ENCODE measurements at regions not wholly inside any gene's neighbourhood (a gene's known extent, or its start where the extent isn't known, plus 50 kb on each side); places are given as distances from the start of the nearest gene placed in this dataset.

- CTCF ChIA-PET: no interaction called here
- POLR2A ChIA-PET: no interaction called here
- DNase-seq (ENCODE audit: extremely low spot score): no peak
- TF ChIP-seq BHLHE40 (IDR thresholded peaks at IDR 0.05; ENCODE audit: borderline replicate concordance) (no peak), SP1 (IDR thresholded peaks at IDR 0.05) (no peak), FOXK2 (IDR thresholded peaks at IDR 0.05) (no peak), ARNT (IDR thresholded peaks at IDR 0.05) (no peak), CTBP1 (IDR thresholded peaks at IDR 0.05; ENCODE audit: borderline replicate concordance) (no peak), TARDBP (IDR thresholded peaks at IDR 0.05) (no peak), LEF1 (IDR thresholded peaks at IDR 0.05; ENCODE audit: borderline replicate concordance) (no peak), HDGF (IDR thresholded peaks at IDR 0.05; ENCODE audit: borderline replicate concordance) (no peak), L3MBTL2 (conservative IDR thresholded peaks at IDR 0.05) (no peak), NFRKB (IDR thresholded peaks at IDR 0.05) (no peak), SUZ12 (IDR thresholded peaks at IDR 0.05) (no peak), FOXA1 (IDR thresholded peaks at IDR 0.05) (no peak), ZNF384 (IDR thresholded peaks at IDR 0.05) (no peak), ELF4 (IDR thresholded peaks at IDR 0.05) (no peak), FOXM1 (IDR thresholded peaks at IDR 0.05; ENCODE audit: borderline replicate concordance) (no peak)
- TF ChIP-seq, protein P1, sequence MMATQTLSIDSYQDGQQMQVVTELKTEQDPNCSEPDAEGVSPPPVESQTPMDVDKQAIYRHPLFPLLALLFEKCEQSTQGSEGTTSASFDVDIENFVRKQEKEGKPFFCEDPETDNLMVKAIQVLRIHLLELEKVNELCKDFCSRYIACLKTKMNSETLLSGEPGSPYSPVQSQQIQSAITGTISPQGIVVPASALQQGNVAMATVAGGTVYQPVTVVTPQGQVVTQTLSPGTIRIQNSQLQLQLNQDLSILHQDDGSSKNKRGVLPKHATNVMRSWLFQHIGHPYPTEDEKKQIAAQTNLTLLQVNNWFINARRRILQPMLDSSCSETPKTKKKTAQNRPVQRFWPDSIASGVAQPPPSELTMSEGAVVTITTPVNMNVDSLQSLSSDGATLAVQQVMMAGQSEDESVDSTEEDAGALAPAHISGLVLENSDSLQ (IDR thresholded peaks at IDR 0.05): no peak
Measured at GRCh38 chr7:12961910-12962480, 274.6 kb downstream of the ARL4A start.

DNA sequence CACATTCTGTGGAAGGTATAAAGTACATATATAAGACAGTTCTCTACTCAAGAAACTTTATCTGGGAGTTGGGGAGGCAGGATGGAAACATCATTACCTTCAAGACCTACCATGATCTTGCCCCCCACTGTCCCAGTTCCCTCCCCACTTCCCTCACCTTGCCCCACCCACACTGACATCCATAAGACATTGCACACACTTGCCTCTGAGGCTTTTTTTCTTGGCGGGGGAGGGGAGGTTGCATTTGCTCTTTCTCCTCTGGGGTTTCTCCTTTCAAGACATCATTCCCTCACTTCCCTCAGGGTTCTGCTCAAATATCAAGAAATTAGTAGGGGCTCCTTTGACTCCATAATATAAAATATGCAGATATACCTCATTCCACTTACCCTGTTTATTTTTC, 276.0 kb downstream of the ARL4A start:
- TF ChIP-seq FOXA1 (IDR thresholded peaks at IDR 0.05) (no peak), SP1 (IDR thresholded peaks at IDR 0.05) (no peak), L3MBTL2 (conservative IDR thresholded peaks at IDR 0.05) (no peak), BHLHE40 (IDR thresholded peaks at IDR 0.05; ENCODE audit: borderline replicate concordance) (no peak), FOXK2 (IDR thresholded peaks at IDR 0.05) (no peak), ARNT (IDR thresholded peaks at IDR 0.05) (no peak), SUZ12 (IDR thresholded peaks at IDR 0.05) (no peak), CTBP1 (IDR thresholded peaks at IDR 0.05; ENCODE audit: borderline replicate concordance) (no peak), HDGF (IDR thresholded peaks at IDR 0.05; ENCODE audit: borderline replicate concordance) (no peak), ZNF384 (IDR thresholded peaks at IDR 0.05) (no peak), TARDBP (IDR thresholded peaks at IDR 0.05) (no peak), ELF4 (IDR thresholded peaks at IDR 0.05) (no peak)
- TF ChIP-seq, protein P1 (IDR thresholded peaks at IDR 0.05): no peak
- CTCF ChIA-PET: no interaction called here
- DNase-seq (ENCODE audit: extremely low spot score): no peak
- POLR2A ChIA-PET: no interaction called here

DNA sequence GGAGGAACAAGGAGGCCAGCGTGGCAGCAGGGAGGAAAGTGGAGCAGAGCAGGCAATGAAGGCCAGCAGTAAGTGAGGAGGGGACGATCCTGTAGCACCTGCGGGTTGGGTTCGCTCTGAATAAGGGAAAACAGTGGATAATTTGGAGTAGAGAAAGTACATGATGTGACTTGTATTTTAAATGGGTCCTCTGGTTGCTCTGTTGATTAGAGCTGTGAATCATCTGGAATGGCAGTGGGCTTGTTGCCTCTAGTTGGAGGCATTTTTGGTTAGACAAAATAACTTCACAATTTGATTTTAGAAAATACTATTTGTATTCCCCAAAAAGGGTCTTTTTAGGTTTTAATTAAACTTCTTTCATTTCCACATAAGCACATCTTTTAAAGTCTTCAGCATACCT, 277.4 kb downstream of the ARL4A start:
- no peak for DNase-seq (ENCODE audit: extremely low spot score)
- CTCF ChIA-PET: no interaction called here
- POLR2A ChIA-PET: no interaction called here
- TF ChIP-seq CTBP1 (IDR thresholded peaks at IDR 0.05; ENCODE audit: borderline replicate concordance) (no peak), ZNF384 (IDR thresholded peaks at IDR 0.05) (no peak), NFRKB (IDR thresholded peaks at IDR 0.05) (no peak), LEF1 (IDR thresholded peaks at IDR 0.05; ENCODE audit: borderline replicate concordance) (no peak), SP1 (IDR thresholded peaks at IDR 0.05) (no peak), L3MBTL2 (conservative IDR thresholded peaks at IDR 0.05) (no peak), HDGF (IDR thresholded peaks at IDR 0.05; ENCODE audit: borderline replicate concordance) (no peak), FOXK2 (IDR thresholded peaks at IDR 0.05) (no peak), TARDBP (IDR thresholded peaks at IDR 0.05) (no peak), ELF4 (IDR thresholded peaks at IDR 0.05) (no peak), BHLHE40 (IDR thresholded peaks at IDR 0.05; ENCODE audit: borderline replicate concordance) (no peak), SUZ12 (IDR thresholded peaks at IDR 0.05) (no peak), ARNT (IDR thresholded peaks at IDR 0.05) (no peak), FOXM1 (IDR thresholded peaks at IDR 0.05; ENCODE audit: borderline replicate concordance) (no peak), FOXA1 (IDR thresholded peaks at IDR 0.05) (no peak)
- TF ChIP-seq, protein P1 (IDR thresholded peaks at IDR 0.05): no peak

DNA sequence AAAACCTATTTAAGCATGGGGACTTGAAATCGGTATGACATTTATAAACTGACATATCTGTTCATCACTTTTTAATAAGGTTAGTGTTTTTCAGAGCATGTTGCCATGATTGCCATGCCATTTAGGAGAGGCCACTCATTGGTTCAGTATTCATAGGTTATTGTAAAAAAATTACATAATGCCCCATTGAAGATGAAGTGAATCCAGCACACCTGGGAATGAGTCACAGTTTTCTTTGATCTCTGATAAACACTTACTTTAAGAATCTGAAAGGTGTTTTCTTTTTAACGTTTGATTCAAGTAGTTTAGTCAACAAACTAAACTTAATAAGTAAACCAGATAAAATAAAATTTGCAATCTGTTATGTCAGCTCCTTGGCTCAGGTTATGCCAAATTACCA, 278.3 kb downstream of the ARL4A start:
- CTCF ChIA-PET: no interaction called here
- DNase-seq (ENCODE audit: extremely low spot score): no peak
- TF ChIP-seq CTBP1 (IDR thresholded peaks at IDR 0.05; ENCODE audit: borderline replicate concordance): no peak
- no peak for TF ChIP-seq SP1 (IDR thresholded peaks at IDR 0.05)
- POLR2A ChIA-PET: no interaction called here

DNA sequence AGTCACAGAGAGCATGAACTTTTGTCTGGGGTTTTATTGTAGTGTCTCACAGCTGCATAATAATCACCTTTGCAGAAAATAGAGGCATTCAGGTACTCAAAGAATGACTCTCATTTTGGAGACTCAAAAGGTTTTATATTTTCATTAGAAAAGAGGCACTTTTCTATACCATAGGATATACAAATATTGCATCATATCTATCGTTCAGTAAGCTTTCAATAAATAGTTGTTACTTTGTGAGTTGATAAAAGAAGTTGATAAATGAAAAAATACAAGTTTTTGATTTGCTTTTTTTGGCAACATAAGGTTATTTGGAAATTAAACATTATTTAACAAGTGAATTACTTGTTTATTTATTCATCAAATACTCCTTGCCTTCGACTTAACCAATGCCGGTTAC, 279.9 kb downstream of the ARL4A start:
- ChIA-PET POLR2A (no interaction called here), CTCF (no interaction called here)
- DNase-seq (ENCODE audit: extremely low spot score): no peak
- TF ChIP-seq ARNT (IDR thresholded peaks at IDR 0.05) (no peak), ZNF384 (IDR thresholded peaks at IDR 0.05) (no peak), SUZ12 (IDR thresholded peaks at IDR 0.05) (no peak), FOXA1 (IDR thresholded peaks at IDR 0.05) (no peak)

- CTCF ChIA-PET: no interaction called here
- POLR2A ChIA-PET: no interaction called here
Measured at GRCh38 chr7:12968836-12969422, 281.5 kb downstream of the ARL4A start.

More at GRCh38 chr7:12968836-12969422, 281.5 kb downstream of the ARL4A start:
- TF ChIP-seq ARNT (IDR thresholded peaks at IDR 0.05) (no peak), FOXM1 (IDR thresholded peaks at IDR 0.05; ENCODE audit: borderline replicate concordance) (no peak), BHLHE40 (IDR thresholded peaks at IDR 0.05; ENCODE audit: borderline replicate concordance) (no peak), ELF4 (IDR thresholded peaks at IDR 0.05) (no peak), FOXA1 (IDR thresholded peaks at IDR 0.05) (no peak), ZNF384 (IDR thresholded peaks at IDR 0.05) (no peak), SP1 (IDR thresholded peaks at IDR 0.05) (no peak), HDGF (IDR thresholded peaks at IDR 0.05; ENCODE audit: borderline replicate concordance) (no peak), NFRKB (IDR thresholded peaks at IDR 0.05) (no peak), LEF1 (IDR thresholded peaks at IDR 0.05; ENCODE audit: borderline replicate concordance) (no peak), TARDBP (IDR thresholded peaks at IDR 0.05) (no peak), CTBP1 (IDR thresholded peaks at IDR 0.05; ENCODE audit: borderline replicate concordance) (no peak), L3MBTL2 (conservative IDR thresholded peaks at IDR 0.05) (no peak), SUZ12 (IDR thresholded peaks at IDR 0.05) (no peak), FOXK2 (IDR thresholded peaks at IDR 0.05) (no peak)
- TF ChIP-seq, protein P1 (IDR thresholded peaks at IDR 0.05): no peak
- no peak for DNase-seq (ENCODE audit: extremely low spot score)

Data from HEK293T (cell line).